ENCODE measurements at regions not wholly inside any gene's neighbourhood (a gene's known extent, or its start where the extent isn't known, plus 50 kb on each side); places are given as distances from the start of the nearest gene placed in this dataset.

DNA sequence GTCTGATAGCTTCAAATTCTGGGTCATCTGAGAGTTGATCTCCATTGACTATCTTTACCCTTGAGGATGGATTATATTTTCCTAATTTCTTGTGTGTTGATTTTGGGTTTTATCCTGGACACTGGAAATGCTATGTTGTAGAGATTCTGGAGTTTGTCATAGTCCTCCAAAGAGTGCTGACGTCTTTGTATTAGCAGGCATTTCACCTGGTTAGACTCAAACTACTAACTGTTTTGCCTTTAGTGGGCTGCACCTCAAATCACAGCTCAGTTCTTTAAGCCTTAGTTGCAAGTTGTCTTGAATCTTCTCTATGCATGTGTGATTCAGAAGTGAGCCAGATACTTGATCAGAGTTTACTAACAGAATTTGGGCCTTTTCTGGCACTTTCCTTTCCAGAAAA, 264.3 kb downstream of the RPS24 start:
- Histone ChIP-seq H3K9ac (ENCODE audit: low read depth in 1 of 2, low read length in 2 of 2) (no peak overlapping the region), H3K9me3 (ENCODE audit: control insufficient read depth in 1 of 2, low read length in 2 of 2) (no peaks in the 10 kb centered on the region), H3K4me1 (ENCODE audit: control insufficient read depth in 1 of 2, insufficient read depth in 2 of 2, low read length in 2 of 2) (peaks cover 10 to 13% of the 10 kb centered on the region in 2 donors), H3K27me3 (ENCODE audit: control insufficient read depth in 1 of 2, insufficient read depth in 2 of 2, low read length in 2 of 2) (no peaks in the 10 kb centered on the region), H3K27ac (ENCODE audit: low read depth, low read length) (no peak overlapping the region), H3K36me3 (ENCODE audit: control insufficient read depth in 1 of 2, insufficient read depth in 2 of 2, low read length in 2 of 2) (no peaks in the 10 kb centered on the region), H3K4me3 (ENCODE audit: low read depth in 1 of 2, low read length in 2 of 2) (no peak overlapping the region)

- no peak overlapping the region for H3K9ac ChIP-seq (ENCODE audit: low read depth in 1 of 2, low read length in 2 of 2)
Observed at GRCh38 chr10:78298835-78299234, 265.2 kb downstream of the RPS24 start.

GRCh38 chr10:78299851-78300468, 266.3 kb downstream of the RPS24 start:
- peaks cover 15 to 18% of the 10 kb centered on the region in 2 donors for H3K4me1 ChIP-seq (ENCODE audit: control insufficient read depth in 1 of 2, insufficient read depth in 2 of 2, low read length in 2 of 2)
- H3K27ac ChIP-seq (ENCODE audit: low read depth, low read length): peak overlapping the region; percentile 43
- no peaks in the 10 kb centered on the region for H3K9me3 ChIP-seq (ENCODE audit: control insufficient read depth in 1 of 2, low read length in 2 of 2)
- no peak overlapping the region for H3K9ac ChIP-seq (ENCODE audit: low read depth in 1 of 2, low read length in 2 of 2)
- no peak overlapping the region for H3K4me3 ChIP-seq (ENCODE audit: low read depth in 1 of 2, low read length in 2 of 2)
- no peaks in the 10 kb centered on the region for H3K36me3 ChIP-seq (ENCODE audit: control insufficient read depth in 1 of 2, insufficient read depth in 2 of 2, low read length in 2 of 2)
- H3K27me3 ChIP-seq (ENCODE audit: control insufficient read depth in 1 of 2, insufficient read depth in 2 of 2, low read length in 2 of 2): no peaks in the 10 kb centered on the region

More at GRCh38 chr10:78298835-78299234, 265.2 kb downstream of the RPS24 start:
- H3K27me3 ChIP-seq (ENCODE audit: control insufficient read depth in 1 of 2, insufficient read depth in 2 of 2, low read length in 2 of 2): no peaks in the 10 kb centered on the region
- H3K4me3 ChIP-seq (ENCODE audit: low read depth in 1 of 2, low read length in 2 of 2): no peak overlapping the region
- no peaks in the 10 kb centered on the region for H3K9me3 ChIP-seq (ENCODE audit: control insufficient read depth in 1 of 2, low read length in 2 of 2)
- no peaks in the 10 kb centered on the region for H3K36me3 ChIP-seq (ENCODE audit: control insufficient read depth in 1 of 2, insufficient read depth in 2 of 2, low read length in 2 of 2)
- no peak overlapping the region for H3K27ac ChIP-seq (ENCODE audit: low read depth, low read length)
- peaks cover 15 to 17% of the 10 kb centered on the region in 2 donors for H3K4me1 ChIP-seq (ENCODE audit: control insufficient read depth in 1 of 2, insufficient read depth in 2 of 2, low read length in 2 of 2)

DNA sequence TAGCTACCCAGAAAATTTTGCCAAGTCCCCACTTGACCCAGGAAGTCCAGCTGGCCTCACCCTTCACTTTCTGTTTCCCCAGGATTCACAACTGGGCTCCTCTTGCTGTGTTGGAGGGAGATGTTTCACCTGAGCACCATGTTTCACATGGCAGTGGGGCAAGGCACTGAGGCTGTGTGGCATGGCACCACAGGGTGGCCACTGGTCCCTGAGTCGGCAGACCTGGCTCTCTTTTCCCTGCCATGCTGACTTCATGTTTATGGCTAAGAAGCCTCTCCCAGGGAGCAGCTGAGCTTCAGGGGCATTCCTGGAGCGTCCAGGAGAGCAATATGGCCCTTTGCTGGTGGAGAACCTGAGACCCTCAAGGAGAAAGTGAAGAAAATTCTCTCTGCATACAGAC, 266.9 kb downstream of the RPS24 start:
- Histone ChIP-seq H3K4me3 (ENCODE audit: low read depth in 1 of 2, low read length in 2 of 2) (no peak overlapping the region), H3K9ac (ENCODE audit: low read depth in 1 of 2, low read length in 2 of 2) (no peak overlapping the region), H3K4me1 (ENCODE audit: control insufficient read depth in 1 of 2, insufficient read depth in 2 of 2, low read length in 2 of 2) (peaks cover 15 to 18% of the 10 kb centered on the region in 2 donors), H3K27me3 (ENCODE audit: control insufficient read depth in 1 of 2, insufficient read depth in 2 of 2, low read length in 2 of 2) (no peaks in the 10 kb centered on the region), H3K36me3 (ENCODE audit: control insufficient read depth in 1 of 2, insufficient read depth in 2 of 2, low read length in 2 of 2) (no peaks in the 10 kb centered on the region), H3K27ac (ENCODE audit: low read depth, low read length) (no peak overlapping the region), H3K9me3 (ENCODE audit: control insufficient read depth in 1 of 2, low read length in 2 of 2) (no peaks in the 10 kb centered on the region)

- no peaks in the 10 kb centered on the region for H3K9me3 ChIP-seq (ENCODE audit: control insufficient read depth in 1 of 2, low read length in 2 of 2)
- H3K27me3 ChIP-seq (ENCODE audit: control insufficient read depth in 1 of 2, insufficient read depth in 2 of 2, low read length in 2 of 2): peaks cover 0 to 3% of the 10 kb centered on the region in 2 donors
- no peaks in the 10 kb centered on the region for H3K36me3 ChIP-seq (ENCODE audit: control insufficient read depth in 1 of 2, insufficient read depth in 2 of 2, low read length in 2 of 2)
- no peak overlapping the region for H3K27ac ChIP-seq (ENCODE audit: low read depth, low read length)
- H3K4me3 ChIP-seq (ENCODE audit: low read depth in 1 of 2, low read length in 2 of 2): no peak overlapping the region
- H3K4me1 ChIP-seq (ENCODE audit: control insufficient read depth in 1 of 2, insufficient read depth in 2 of 2, low read length in 2 of 2): peaks cover 15 to 18% of the 10 kb centered on the region in 2 donors
- H3K9ac ChIP-seq (ENCODE audit: low read depth in 1 of 2, low read length in 2 of 2): no peak overlapping the region
Observed at GRCh38 chr10:78301481-78301880, 267.8 kb downstream of the RPS24 start.

GRCh38 chr10:78301891-78302738, 268.5 kb downstream of the RPS24 start:
- Histone ChIP-seq H3K27ac (ENCODE audit: low read depth, low read length) (no peak overlapping the region), H3K27me3 (ENCODE audit: control insufficient read depth in 1 of 2, insufficient read depth in 2 of 2, low read length in 2 of 2) (peaks cover 0 to 3% of the 10 kb centered on the region in 2 donors), H3K4me3 (ENCODE audit: low read depth in 1 of 2, low read length in 2 of 2) (peak overlapping the region; percentile 79 to 90), H3K9ac (ENCODE audit: low read depth in 1 of 2, low read length in 2 of 2) (peak overlapping the region; percentile 79 to 86), H3K9me3 (ENCODE audit: control insufficient read depth in 1 of 2, low read length in 2 of 2) (no peaks in the 10 kb centered on the region), H3K4me1 (ENCODE audit: control insufficient read depth in 1 of 2, insufficient read depth in 2 of 2, low read length in 2 of 2) (peaks cover 15 to 18% of the 10 kb centered on the region in 2 donors), H3K36me3 (ENCODE audit: control insufficient read depth in 1 of 2, insufficient read depth in 2 of 2, low read length in 2 of 2) (no peaks in the 10 kb centered on the region)

GRCh38 chr10:78302739-78302988, 269.0 kb downstream of the RPS24 start:
- Histone ChIP-seq H3K27ac (ENCODE audit: low read depth, low read length) (peak overlapping the region; percentile 77), H3K4me3 (ENCODE audit: low read depth in 1 of 2, low read length in 2 of 2) (peak overlapping the region; percentile 79 to 90), H3K36me3 (ENCODE audit: control insufficient read depth in 1 of 2, insufficient read depth in 2 of 2, low read length in 2 of 2) (no peaks in the 10 kb centered on the region)

GRCh38 chr10:78302989-78303854, 269.6 kb downstream of the RPS24 start:
- peaks cover 15 to 18% of the 10 kb centered on the region in 2 donors for H3K4me1 ChIP-seq (ENCODE audit: control insufficient read depth in 1 of 2, insufficient read depth in 2 of 2, low read length in 2 of 2)
- peaks cover 0 to 3% of the 10 kb centered on the region in 2 donors for H3K27me3 ChIP-seq (ENCODE audit: control insufficient read depth in 1 of 2, insufficient read depth in 2 of 2, low read length in 2 of 2)
- H3K9ac ChIP-seq (ENCODE audit: low read depth in 1 of 2, low read length in 2 of 2): peak overlapping the region; percentile 79 to 86
- H3K9me3 ChIP-seq (ENCODE audit: control insufficient read depth in 1 of 2, low read length in 2 of 2): no peaks in the 10 kb centered on the region
- H3K4me3 ChIP-seq (ENCODE audit: low read depth in 1 of 2, low read length in 2 of 2): peak overlapping the region; percentile 79 to 90
- no peaks in the 10 kb centered on the region for H3K36me3 ChIP-seq (ENCODE audit: control insufficient read depth in 1 of 2, insufficient read depth in 2 of 2, low read length in 2 of 2)
- H3K27ac ChIP-seq (ENCODE audit: low read depth, low read length): peak overlapping the region; percentile 77

More at GRCh38 chr10:78302739-78302988, 269.0 kb downstream of the RPS24 start:
- Histone ChIP-seq H3K27me3 (ENCODE audit: control insufficient read depth in 1 of 2, insufficient read depth in 2 of 2, low read length in 2 of 2) (peaks cover 0 to 3% of the 10 kb centered on the region in 2 donors), H3K4me1 (ENCODE audit: control insufficient read depth in 1 of 2, insufficient read depth in 2 of 2, low read length in 2 of 2) (peaks cover 15 to 18% of the 10 kb centered on the region in 2 donors), H3K9me3 (ENCODE audit: control insufficient read depth in 1 of 2, low read length in 2 of 2) (no peaks in the 10 kb centered on the region), H3K9ac (ENCODE audit: low read depth in 1 of 2, low read length in 2 of 2) (peak overlapping the region; percentile 79 to 86)

DNA sequence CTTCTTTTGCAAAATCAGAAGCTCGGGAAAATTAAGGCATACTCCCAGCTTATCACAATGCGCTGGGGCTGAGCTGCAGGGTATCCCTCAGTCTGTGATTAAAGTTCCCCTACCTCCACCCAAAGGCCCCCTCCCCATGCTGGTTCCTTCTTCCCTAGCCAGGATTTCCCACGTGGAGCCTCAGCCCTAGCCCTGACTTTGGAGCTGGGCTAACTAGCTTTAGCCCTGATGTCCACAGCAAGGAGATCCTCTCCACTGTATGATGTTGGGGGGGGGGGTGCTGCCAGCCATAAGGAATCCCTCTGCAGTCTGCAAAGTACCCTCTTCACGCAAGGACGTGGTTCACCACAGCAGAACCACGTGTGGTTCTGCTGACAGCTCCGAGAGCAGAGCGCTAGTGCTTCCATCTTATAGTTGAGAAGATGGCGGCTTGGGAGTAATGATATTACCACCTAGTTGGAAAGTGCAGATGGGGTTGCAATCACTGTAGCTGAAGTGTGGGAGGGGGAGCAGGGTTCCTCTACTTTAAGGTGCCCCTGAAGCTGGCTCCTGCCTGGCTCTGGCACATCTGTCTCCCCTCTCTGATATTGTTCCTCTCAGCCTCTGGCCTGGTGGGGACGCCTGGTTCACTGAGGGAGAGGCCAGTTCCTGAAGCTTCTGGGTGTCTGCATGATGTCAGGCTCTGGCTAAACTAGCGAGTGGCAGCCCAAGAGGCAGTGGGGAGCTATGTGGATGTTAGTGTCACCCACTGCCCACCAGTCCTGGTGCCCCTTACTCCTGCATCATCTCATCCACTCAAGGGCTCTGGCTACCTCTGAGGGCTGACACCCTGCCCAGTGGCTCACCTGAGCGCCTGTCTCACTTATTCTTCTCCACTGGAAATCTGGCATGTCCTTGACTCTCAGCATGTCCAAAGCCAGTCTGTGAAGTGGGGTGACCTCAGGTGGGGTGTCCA, 270.7 kb downstream of the RPS24 start:
- Histone ChIP-seq H3K27me3 (ENCODE audit: control insufficient read depth in 1 of 2, insufficient read depth in 2 of 2, low read length in 2 of 2) (peaks cover 0 to 3% of the 10 kb centered on the region in 2 donors), H3K27ac (ENCODE audit: low read depth, low read length) (no peak overlapping the region), H3K4me1 (ENCODE audit: control insufficient read depth in 1 of 2, insufficient read depth in 2 of 2, low read length in 2 of 2) (peaks cover 15 to 18% of the 10 kb centered on the region in 2 donors), H3K4me3 (ENCODE audit: low read depth in 1 of 2, low read length in 2 of 2) (no peak overlapping the region), H3K9me3 (ENCODE audit: control insufficient read depth in 1 of 2, low read length in 2 of 2) (no peaks in the 10 kb centered on the region), H3K36me3 (ENCODE audit: control insufficient read depth in 1 of 2, insufficient read depth in 2 of 2, low read length in 2 of 2) (no peaks in the 10 kb centered on the region), H3K9ac (ENCODE audit: low read depth in 1 of 2, low read length in 2 of 2) (no peak overlapping the region)
